ENCODE measurements at regions not wholly inside any gene's neighbourhood (a gene's known extent, or its start where the extent isn't known, plus 50 kb on each side); places are given as distances from the start of the nearest gene placed in this dataset.

DNA sequence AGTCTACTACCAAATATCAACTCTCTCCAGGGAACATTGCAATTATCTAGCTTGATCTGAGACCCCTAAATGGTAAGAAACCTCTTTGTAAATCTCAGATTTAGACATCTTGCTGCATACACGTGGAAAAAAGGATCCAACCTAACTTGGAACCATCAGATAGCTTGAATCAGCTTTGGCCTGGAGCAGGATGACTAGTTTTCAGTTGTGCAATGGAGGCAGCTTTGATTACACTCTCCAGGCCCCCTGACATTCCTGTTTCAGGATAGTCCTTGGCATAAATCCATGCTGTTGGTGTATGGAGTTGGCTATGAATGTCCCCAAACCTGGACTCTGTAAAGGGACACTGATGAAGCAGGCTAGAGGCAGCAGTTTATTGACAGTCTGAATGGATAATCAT is 1061.9 kb upstream of the TENM3 start:
- no peak for DNase-seq

DNA sequence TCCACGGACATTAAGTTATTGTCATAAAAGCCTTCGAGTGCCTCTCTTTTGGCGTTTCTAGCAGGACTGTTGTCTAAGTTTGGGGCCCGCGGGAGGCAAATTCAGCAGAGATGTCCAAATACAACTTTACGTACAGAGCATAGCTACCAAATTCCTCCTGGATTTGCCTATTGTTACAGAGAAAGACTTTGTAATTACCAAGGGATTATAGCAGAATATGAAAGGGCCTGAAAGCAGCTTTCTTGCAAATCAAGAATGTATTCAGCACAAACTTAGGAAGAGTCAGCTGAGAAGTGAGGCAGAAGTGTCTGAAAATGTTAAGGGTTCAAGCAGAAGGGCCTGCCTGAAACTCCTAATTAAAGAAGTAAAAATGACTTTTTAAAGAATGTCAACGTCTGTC is 1053.5 kb upstream of the TENM3 start:
- no peak for DNase-seq

DNA sequence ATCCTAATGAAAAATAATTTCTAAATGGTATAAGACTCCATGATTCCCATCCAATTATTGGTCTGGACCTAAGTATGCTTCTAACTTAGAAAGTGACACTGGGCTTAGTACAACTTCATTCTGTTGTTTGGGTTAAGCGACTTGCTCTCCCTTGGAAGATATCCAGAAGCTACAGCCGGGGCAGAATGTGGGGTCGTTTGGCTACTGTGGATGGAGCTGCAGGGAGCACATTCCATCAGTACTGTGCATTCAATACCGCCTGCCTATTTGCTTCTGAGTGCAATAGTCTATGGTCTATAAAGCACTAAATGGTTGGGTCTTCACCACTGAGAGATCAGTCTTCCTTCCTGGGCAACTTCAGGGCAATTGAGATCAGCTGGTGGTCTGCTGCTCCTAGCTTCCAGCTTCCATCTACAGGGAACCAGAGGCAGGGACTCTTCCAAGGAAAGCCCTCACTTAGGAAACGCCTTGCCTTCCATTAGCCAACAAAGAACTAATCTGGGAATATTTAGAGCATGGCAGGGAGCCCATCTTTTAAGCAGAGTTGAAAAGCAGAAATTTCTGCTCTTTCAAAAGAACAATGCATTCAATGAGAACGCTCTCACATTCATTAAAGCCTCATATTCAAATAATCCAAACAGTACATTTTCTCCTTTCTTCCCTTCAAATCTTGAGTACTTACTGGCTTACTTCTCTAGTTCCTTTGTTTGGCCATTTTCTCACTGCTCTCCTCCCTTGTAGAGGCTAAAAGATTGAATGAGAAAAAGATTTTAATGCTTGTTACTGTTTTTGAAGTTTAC is 1049.9 kb upstream of the TENM3 start:
- DNase-seq = no peak

GRCh38 chr4:181194096-181194495 is 1049.1 kb upstream of the TENM3 start:
- DNase-seq = no peak

- no peak for DNase-seq
Observed at GRCh38 chr4:181200076-181200475, 1043.1 kb upstream of the TENM3 start.

DNA sequence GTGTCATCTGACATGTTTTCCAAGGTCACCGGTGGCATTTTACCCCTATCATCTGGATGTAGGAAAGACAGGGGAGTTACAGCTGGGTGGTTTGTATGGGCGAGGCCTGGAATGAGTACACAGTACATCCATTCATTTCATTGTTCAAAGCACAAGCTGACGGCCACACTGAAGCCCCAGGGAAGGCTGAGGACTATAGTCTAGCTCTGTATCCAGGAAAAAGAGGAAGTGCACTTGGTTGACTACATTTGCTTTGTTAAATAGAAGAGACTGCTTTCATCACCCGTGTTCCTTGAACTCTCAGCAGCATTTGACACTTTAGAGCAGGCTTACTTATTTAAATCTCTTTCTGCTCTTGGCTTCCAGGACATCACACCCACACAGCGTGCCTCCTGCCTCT is 1041.0 kb upstream of the TENM3 start:
- DNase-seq = no peak

DNA sequence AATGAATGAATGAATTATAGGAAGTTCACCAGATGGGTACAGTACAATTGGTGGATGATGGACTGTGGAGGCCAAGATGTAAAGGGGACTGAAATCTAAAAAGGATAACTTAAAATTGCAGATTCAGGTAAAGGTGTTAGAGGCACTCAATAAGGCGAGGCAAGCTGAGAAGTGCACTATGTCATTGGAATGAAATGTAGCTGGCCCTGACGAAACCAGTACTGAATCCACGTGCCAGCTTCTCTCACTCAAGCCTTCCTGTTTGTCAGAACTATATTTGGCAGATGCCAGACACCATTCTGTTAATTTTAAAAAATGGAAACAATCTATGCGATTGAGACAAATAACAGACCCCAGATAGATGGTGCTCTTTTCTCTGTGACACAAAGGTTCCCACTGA is 1039.1 kb upstream of the TENM3 start:
- DNase-seq = no peak

- no peak for DNase-seq
Observed at GRCh38 chr4:181213551-181213950, 1029.7 kb upstream of the TENM3 start.

DNA sequence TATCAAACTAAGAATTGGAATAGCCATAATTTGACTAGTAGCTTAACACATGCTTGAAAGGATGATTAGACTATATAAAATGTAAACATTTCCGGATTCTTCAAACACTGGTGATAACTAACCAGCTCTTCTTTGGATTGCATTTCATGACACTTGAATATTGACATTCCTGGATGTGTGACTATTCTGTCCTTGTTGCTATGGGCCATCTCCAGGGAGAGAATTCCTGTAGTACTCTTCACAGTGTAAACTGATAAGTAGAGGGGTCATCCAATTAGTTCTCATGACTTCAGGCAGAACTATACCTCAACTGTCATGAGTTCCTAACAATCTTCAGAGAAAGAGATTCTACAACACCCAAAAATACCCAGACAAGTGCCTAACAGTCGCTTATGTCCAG is 1026.7 kb upstream of the TENM3 start:
- DNase-seq = no peak

GRCh38 chr4:181219783-181220416 is 1023.3 kb upstream of the TENM3 start:
- DNase-seq = no peak

DNA sequence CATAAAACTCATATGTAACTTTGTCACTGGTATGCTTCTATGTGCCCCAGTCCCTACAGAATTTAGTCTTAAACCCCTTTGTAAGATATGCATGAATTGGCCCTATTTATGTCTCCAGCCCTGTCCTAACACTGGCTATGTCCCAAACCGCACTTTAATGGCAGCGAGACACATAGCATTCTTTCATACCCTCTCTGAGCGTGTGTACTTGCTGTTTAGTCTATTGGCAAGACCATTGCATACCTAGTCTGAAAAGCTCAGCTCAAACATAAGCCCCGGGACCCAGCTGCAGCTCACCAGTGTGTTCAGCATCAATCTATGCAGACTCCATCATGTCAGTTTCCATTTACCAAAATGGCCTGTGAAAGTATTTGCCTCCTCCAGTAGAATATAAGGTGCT is 1018.4 kb upstream of the TENM3 start:
- DNase-seq = no peak

DNA sequence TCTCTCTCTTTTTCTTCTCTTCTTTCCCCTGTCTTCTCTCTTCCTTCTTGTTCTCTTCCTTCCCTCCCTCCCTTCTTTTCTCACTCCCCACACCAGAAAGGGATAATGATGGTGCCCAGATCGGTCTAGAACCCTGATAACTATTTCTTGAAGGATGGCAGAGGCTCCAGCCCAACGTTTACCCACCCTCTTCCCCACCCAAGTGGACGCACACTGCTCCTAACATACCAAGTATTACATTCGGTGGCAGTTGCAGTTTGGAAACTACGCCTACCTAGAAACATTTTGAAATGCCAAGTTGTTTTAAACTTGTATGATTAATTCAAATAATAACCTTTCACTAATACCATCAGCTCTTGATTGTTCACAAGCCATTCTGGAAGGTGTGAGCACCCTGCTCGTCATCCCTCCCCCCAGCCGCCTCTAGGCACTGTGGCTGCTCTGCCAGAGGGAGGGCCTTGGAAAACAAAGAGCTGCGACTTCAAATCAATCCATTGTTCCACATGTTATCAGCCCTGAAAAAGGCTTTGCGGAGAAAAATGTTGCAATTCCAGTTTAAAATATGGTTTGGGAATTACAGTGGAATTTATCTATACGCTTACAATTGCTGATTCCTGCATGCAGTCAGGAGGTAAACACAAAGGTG is 1017.5 kb upstream of the TENM3 start:
- DNase-seq = no peak

- DNase-seq = no peak
Observed at GRCh38 chr4:181234951-181235680, 1008.1 kb upstream of the TENM3 start.

- DNase-seq = no peak
Observed at GRCh38 chr4:181245326-181245725, 997.9 kb upstream of the TENM3 start.

DNA sequence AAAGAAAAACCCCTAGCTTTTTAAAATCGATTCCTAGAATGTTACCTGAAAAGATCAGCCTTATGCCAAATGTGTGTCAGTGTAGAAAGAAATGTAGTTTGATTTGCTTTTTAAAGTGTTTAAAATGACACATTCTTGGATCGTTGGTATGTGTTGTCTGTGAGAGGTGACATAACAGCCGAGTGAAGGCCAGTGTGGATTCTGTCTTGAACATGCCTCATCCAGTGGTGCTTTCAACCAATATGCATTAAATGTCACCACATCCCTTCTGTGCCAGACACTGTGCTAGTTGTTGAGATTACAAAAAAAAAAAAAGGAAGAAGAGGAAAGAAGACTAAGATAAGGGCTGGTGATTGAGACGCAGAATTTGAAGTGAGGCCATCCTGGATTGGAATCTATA is 994.2 kb upstream of the TENM3 start:
- no peak for DNase-seq

DNA sequence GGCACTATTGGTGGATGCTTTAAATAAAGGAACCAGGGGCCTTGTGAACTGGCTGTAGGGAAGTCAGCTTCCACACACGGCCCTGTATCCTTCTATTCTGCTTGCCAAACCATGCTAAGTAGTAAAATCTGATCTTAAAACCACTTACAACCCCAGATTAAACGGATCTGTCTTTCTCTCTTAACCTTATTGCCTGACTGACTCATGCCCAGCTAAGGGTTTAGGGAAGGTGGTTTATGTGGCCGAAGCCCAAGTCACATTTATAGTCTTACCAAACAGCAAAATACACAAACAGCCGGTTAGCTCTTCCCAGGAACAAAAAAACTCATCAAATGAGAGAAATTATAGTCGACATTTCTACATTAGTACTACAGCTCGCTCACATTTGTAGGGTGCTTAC is 988.4 kb upstream of the TENM3 start:
- no peak for DNase-seq

DNA sequence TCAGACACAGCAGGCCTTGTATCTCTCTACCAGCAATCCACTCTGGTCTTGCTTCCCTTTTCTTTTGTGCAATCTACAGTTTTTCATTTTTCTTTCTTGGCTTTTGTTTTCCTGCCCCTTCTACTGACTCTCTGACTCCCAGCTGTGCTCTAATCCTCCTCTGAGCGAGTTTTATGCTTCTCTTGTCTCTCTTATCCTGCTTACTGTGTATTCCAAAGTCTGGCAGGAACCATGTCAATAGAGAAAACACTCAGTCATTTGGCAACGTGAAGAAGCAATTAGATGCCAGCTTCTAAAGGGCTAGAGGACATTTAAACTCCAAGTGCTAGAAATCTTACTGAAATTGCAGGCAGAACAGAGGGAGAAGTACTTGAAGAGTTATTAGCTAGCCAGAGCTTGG is 984.6 kb upstream of the TENM3 start:
- no peak for DNase-seq

GRCh38 chr4:181259081-181259709 is 984.0 kb upstream of the TENM3 start:
- no peak for DNase-seq

DNA sequence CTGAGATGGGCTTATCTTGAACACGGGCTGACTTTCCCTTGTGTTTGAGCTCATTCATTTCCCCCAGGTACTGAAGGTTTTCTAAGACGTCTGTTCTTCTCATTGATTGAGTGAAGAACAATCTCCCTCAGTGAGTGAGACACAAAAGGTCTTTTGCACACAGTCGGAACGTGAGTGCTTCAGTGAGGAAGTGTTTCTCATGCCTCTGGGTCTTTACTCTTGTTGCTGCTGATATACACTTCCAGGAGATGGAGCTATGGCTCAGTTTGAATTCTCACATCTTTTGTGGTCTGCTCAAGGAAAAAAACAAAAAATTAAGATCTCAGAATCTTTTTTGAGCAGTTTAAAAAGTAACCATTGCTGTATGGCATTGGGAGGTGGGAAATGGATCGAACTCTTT is 981.9 kb upstream of the TENM3 start:
- DNase-seq = no peak

DNA sequence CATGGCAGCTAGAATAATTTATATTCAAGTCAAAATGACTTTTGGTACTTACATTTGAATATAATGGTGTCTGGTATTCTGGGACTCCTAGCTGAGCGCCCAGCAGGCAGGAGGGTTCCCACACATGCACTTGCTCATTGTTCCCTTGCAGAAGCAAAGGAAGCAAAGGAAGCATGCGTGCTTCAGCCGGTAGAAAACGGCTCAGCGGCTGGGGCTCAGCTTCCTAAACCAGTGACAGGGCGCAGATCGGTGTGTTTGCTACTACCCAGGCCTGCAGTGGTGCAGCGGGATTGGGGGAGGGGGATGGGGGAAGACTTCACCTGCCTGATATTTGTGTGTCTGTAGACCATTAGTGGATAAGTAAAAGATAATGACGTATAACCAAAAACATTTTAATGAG is 978.3 kb upstream of the TENM3 start:
- no peak for DNase-seq

DNA sequence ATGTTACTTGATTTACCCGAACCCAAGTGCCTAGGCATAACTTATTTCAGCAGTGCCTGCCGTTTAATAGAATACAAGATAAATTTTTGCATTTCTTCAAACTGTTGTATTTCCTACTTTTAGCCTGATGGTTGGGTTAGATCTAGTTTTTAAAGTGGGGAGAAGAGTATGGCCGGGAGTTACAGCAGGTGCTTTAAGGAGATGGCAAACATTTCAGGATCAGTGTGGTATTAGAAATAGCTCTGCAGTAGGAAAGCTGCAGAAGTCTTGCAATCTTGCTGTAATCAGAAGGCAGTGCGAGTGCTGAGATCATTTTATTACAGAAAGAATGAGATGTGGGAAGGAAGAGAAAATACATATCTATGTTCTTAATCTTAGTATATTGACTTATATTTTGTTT is 977.8 kb upstream of the TENM3 start:
- DNase-seq = no peak

GRCh38 chr4:181271116-181271640 is 972.0 kb upstream of the TENM3 start:
- DNase-seq = no peak

DNA sequence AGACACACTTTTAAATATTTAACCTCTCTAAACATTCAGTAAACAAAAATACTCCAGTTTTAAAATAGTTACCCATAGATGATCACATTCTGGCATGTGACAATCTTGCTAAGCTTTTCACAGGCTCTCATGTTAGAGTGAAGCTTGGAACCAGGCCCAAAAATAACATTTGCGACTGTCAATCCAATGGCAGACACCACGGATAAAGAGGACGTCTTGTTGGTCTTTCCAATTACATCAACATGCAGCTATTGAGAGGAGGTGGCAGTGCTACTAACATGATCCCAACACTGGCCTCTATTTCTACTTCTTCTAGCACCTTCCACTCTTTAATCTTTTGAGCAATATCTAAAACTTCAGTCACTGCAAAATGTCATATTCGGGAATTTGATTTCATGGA is 970.8 kb upstream of the TENM3 start:
- no peak for DNase-seq
